Neutrophil (primary cell): ENCODE measurements at regions not wholly inside any gene's neighbourhood (a gene's known extent, or its start where the extent isn't known, plus 50 kb on each side); places are given as distances from the start of the nearest gene placed in this dataset.

Experiments
- H3K27ac ChIP-seq: fragments of 200-600 bp; sonication (generic); 2 replicates; pipeline ENCODE4 v1.5.1; 2016; ENCODE audit warnings: mild to moderate bottlenecking, moderate library complexity
- H3K27me3 ChIP-seq: fragments of 200-600 bp; sonication (generic); 2 replicates; pipeline ENCODE4 v1.6.0; 2016; ENCODE audit warnings: mild to moderate bottlenecking
- H3K36me3 ChIP-seq: fragments of 200-600 bp; sonication (generic); 2 replicates; pipeline ENCODE4 v1.5.1; 2017
- H3K4me1 ChIP-seq, 2 experiments: fragments of 200-600 bp in 1 of 2; sonication (generic) in 1 of 2; 1 replicate in 1 of 2; 2 replicates in 1 of 2; pipeline versions ENCODE4 v1.5.1 to v1.6.1; 2013 to 2016; ENCODE audit warnings: low read depth in 1 of 2, low read length in 1 of 2, mild to moderate bottlenecking in 1 of 2, moderate library complexity in 1 of 2; ENCODE audit not compliant: control insufficient read depth in 1 of 2, insufficient read depth in 1 of 2
- H3K4me3 ChIP-seq, 2 experiments: fragments of 200-600 bp in 1 of 2; sonication (generic) in 1 of 2; 1 replicate in 1 of 2; 2 replicates in 1 of 2; pipeline ENCODE4 v1.5.1; 2013 to 2016; ENCODE audit warnings: low read depth in 1 of 2, low read length in 1 of 2, mild to moderate bottlenecking in 1 of 2, moderate library complexity in 1 of 2
- H3K9me3 ChIP-seq: fragments of 200-600 bp; sonication (generic); 2 replicates; pipeline ENCODE4 v1.5.1; 2016
- TF ChIP-seq, protein P1 (sequence below): fragments of 200-600 bp; sonication (generic); IDR thresholded peaks from 2 replicates; pipeline ENCODE4 v1.5.1; 2016; ENCODE audit warnings: antibody characterized with exemption

DNA sequence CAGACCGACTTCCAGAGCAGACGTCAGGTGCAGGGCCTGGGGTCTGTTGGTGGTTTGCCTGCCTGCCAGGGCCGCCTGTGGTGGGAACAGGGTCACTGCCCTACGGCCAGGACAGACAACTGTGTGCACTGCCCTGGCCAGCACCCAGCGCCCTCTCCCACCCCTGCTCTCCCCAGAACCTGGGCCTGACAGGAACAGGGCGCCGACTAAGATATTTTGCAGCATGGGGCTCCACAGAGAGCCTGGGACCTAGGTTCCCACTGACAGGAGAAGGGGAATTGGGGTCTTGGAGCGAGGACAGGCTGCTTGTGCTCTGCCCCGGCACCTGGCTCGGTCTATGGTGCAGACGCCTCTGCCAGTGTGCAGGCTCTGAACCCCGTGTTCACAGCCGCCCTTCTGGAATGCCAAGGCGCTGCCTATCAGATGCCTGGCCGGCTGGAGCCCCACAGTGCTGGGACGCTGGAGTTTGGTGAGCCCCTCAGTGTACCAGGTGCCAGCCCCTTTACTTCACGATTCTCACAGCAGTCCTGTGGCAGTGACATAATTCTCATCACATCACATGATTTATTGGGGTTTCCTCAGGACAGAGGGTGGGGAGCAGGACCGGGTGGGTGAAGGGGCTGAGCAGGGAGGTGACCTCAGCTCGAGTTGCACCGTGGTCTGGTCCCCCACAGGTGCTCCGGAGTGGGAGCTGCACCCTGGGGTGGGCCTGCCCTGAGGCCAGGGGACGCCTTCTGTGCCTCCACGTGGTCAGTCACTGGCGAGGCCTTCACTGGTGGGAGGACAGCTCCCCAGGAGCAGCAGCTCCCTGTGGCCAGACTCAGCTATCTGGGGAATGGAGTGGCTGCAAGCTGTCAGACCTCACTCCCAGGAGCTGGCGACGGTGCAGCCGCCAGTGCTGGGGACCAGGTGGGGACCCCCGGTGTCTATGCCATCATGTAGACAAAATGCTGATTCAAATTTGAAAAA, 113.8 kb upstream of the LRPAP1 start:
- Histone ChIP-seq H3K27me3 (peaks cover 14% of the 10 kb centered on the region), H3K9me3 (no peaks in the 10 kb centered on the region)
- TF ChIP-seq, protein P1, sequence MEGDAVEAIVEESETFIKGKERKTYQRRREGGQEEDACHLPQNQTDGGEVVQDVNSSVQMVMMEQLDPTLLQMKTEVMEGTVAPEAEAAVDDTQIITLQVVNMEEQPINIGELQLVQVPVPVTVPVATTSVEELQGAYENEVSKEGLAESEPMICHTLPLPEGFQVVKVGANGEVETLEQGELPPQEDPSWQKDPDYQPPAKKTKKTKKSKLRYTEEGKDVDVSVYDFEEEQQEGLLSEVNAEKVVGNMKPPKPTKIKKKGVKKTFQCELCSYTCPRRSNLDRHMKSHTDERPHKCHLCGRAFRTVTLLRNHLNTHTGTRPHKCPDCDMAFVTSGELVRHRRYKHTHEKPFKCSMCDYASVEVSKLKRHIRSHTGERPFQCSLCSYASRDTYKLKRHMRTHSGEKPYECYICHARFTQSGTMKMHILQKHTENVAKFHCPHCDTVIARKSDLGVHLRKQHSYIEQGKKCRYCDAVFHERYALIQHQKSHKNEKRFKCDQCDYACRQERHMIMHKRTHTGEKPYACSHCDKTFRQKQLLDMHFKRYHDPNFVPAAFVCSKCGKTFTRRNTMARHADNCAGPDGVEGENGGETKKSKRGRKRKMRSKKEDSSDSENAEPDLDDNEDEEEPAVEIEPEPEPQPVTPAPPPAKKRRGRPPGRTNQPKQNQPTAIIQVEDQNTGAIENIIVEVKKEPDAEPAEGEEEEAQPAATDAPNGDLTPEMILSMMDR: no peak

DNA sequence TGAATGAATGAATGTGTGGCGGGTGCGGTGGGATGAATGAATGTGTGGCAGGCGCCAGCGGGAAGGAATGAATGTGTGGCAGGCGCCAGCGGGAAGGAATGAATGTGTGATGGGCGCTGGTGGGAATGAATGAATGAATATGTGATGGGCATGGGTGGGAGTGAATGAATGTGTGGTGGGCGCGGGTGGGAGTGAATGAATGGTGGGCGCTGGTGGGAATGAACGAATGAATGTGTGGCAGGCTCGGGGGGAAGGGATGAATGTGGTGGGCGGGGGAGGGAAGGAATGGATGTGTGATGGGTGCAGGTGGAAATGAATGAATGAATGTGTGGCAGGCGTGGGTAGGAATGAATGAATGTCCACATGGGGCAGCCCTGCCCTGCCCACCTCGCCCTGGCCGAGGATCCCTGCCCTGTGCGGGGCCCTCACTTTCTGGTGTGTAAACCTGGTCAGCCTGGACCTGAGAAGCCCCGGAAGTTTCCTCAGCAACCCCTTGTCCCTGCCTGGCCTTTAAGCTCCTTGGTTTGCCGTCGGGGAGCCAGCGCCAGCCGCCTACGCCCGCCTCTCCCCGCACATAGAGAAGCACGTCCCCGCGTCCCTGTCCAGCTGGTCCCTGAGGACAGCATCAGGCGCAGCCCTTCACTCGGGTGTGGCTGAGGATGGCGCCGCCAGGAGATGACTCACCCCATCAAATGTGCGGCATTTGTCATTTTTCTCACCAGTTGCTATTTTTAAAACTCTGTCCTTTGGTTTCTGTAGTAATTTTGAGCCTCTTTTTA, 112.8 kb upstream of the LRPAP1 start:
- Histone ChIP-seq H3K9me3 (no peaks in the 10 kb centered on the region), H3K36me3 (no peaks in the 10 kb centered on the region), H3K27me3 (peaks cover 12% of the 10 kb centered on the region), H3K4me3 (no peak overlapping the region), H3K4me1 (no peaks in the 10 kb centered on the region), H3K27ac (no peak overlapping the region)
- TF ChIP-seq, protein P1: no peak

More for the DNA sequence above, 113.8 kb upstream of the LRPAP1 start:
- no peaks in the 10 kb centered on the region for H3K4me1 ChIP-seq
- no peak overlapping the region for H3K27ac ChIP-seq
- no peaks in the 10 kb centered on the region for H3K36me3 ChIP-seq
- H3K4me3 ChIP-seq: no peak overlapping the region

DNA sequence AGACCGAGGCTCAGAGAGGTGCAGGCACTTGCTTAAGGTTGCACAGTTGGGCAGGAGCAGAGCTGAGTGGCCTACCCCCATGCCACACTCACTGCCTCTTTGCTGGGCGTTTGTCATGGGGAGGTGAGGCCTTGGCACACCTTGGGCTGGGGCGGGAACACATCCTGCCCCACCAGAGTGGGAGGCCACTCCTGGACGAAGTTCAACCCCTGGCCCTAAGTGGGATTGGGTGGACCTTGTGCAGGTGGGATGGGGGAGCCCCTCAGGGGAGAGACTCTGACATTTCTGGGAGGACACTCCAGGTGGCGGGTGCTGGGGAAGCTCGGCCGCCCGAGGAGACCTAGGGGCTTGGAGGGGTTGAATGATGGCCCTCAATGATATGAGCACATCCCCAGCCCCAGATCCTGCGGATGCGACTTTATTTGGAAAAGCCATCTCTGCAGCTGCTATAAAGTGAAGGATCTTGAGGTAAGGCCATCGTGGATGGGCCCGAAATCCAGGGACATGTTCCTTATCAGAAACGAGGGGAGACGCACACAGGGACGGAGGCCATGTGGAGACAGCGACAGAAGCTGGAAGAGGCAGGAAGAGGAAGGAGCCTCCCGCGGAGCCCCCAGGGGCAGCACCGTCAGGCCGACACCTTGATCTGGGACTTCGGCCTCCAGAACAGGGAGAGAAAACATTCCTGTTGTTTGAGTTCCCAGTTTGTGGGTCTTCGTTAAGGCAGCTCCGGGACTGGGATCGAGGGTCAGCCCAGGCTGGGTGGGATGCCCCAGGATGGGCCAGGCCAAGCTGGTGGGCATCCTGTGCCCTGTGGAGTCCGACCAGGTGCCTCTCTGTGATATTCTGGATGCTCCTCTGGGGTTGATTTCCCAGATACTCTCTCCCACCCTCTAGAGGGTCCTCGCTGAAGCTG, 111.6 kb upstream of the LRPAP1 start:
- Histone ChIP-seq H3K36me3 (no peaks in the 10 kb centered on the region), H3K4me1 (no peaks in the 10 kb centered on the region), H3K4me3 (no peak overlapping the region), H3K27ac (no peak overlapping the region), H3K27me3 (peaks cover 14% of the 10 kb centered on the region), H3K9me3 (no peaks in the 10 kb centered on the region)
- TF ChIP-seq, protein P1: no peak

DNA sequence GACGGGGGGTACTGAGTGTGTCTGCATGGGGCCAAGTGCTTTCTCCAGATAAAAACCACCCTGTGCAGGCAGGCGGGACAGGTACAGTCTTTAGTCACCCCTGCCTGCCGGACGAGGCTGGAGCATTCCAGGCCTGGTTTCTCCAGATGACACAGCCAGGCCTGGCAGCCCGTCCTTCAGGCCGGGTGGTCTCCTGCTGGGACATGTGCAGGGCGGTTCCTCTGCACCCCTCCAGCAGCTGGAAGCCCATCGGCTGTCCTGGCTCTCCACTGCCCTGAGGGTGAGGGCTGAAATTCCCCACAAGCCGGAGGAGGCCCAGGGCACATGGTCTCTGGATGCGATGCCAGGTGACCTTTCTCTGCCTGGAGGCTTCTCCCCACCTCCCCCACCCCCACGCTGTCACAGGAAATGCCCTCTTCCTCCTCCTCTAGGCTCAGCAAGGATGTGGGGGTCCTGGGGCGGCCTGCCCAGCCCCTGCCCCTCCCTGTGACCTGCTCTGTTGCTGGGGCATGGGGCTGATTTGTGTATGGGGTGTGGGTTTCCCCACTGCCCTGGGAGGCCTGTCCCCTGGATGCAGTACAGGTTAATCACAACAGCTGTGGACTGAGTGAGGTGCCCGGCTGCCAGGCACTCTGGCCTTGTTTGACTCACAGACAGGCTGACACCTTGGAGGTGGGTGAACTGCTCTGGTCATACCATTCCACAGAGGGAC, 110.7 kb upstream of the LRPAP1 start:
- Histone ChIP-seq H3K4me3 (no peak overlapping the region), H3K27me3 (peaks cover 15% of the 10 kb centered on the region), H3K36me3 (no peaks in the 10 kb centered on the region), H3K27ac (no peak overlapping the region), H3K4me1 (no peaks in the 10 kb centered on the region), H3K9me3 (no peaks in the 10 kb centered on the region)
- TF ChIP-seq, protein P1: no peak
